ENCODE measurements at regions not wholly inside any gene's neighbourhood (a gene's known extent, or its start where the extent isn't known, plus 50 kb on each side); places are given as distances from the start of the nearest gene placed in this dataset.

DNA sequence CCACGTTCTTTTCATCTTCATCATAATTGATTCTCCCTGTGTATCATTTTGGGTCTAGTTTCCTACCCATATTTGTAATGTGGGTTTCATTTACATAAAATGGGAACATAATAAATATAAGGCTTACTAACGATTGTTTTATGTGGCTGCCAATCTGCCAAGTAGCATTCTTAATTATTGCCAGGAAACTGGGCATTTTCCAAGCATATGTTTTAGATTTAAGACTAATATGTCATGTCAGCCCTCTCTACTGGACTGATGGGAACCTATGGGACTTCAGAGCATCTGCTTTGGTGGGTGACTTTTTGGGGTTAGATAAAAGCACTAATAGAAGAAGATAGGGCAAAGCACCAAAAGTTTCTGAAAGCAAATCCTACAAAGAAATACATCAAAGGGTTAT lies 157.5 kb downstream of the TBX18 start:
- TF ChIP-seq CTCF (tag by site-specific recombination; IDR thresholded peaks at IDR 0.05) = no peak
- no peak for TF ChIP-seq ZNF394 (tag by site-specific recombination; IDR thresholded peaks at IDR 0.05; ENCODE audit: borderline replicate concordance)
- no peak for TF ChIP-seq ZNF24 (tag by site-specific recombination; IDR thresholded peaks at IDR 0.05)
- TF ChIP-seq KLF10 (tag by site-specific recombination; IDR thresholded peaks at IDR 0.05) = no peak
- TF ChIP-seq ZBTB44 (tag by site-specific recombination; IDR thresholded peaks at IDR 0.05) = no peak
- TF ChIP-seq, protein P1, sequence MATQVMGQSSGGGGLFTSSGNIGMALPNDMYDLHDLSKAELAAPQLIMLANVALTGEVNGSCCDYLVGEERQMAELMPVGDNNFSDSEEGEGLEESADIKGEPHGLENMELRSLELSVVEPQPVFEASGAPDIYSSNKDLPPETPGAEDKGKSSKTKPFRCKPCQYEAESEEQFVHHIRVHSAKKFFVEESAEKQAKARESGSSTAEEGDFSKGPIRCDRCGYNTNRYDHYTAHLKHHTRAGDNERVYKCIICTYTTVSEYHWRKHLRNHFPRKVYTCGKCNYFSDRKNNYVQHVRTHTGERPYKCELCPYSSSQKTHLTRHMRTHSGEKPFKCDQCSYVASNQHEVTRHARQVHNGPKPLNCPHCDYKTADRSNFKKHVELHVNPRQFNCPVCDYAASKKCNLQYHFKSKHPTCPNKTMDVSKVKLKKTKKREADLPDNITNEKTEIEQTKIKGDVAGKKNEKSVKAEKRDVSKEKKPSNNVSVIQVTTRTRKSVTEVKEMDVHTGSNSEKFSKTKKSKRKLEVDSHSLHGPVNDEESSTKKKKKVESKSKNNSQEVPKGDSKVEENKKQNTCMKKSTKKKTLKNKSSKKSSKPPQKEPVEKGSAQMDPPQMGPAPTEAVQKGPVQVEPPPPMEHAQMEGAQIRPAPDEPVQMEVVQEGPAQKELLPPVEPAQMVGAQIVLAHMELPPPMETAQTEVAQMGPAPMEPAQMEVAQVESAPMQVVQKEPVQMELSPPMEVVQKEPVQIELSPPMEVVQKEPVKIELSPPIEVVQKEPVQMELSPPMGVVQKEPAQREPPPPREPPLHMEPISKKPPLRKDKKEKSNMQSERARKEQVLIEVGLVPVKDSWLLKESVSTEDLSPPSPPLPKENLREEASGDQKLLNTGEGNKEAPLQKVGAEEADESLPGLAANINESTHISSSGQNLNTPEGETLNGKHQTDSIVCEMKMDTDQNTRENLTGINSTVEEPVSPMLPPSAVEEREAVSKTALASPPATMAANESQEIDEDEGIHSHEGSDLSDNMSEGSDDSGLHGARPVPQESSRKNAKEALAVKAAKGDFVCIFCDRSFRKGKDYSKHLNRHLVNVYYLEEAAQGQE (tag by site-specific recombination; IDR thresholded peaks at IDR 0.05) = no peak
- no peak for TF ChIP-seq ZNF274 (IDR thresholded peaks at IDR 0.05; ENCODE audit: low read length)
- no peak for TF ChIP-seq ZNF274 (tag by site-specific recombination; IDR thresholded peaks at IDR 0.05; ENCODE audit: borderline replicate concordance)
- no peak for TF ChIP-seq ZNF623 (tag by site-specific recombination; IDR thresholded peaks at IDR 0.05)
- no peak for TF ChIP-seq ZNF473 (tag by site-specific recombination; IDR thresholded peaks at IDR 0.05)
- no peak for TF ChIP-seq ZNF776 (tag by site-specific recombination; IDR thresholded peaks at IDR 0.05; ENCODE audit: borderline replicate concordance)
- no peak for TF ChIP-seq GLIS2 (tag by site-specific recombination; IDR thresholded peaks at IDR 0.05)
- no peak for TF ChIP-seq SALL2 (tag by site-specific recombination; IDR thresholded peaks at IDR 0.05; ENCODE audit: borderline replicate concordance)
- no peak for TF ChIP-seq TCF7L2 (IDR thresholded peaks at IDR 0.05; ENCODE audit: borderline replicate concordance, low read depth, low read length)

All from HEK293 (cell line).